ENCODE measurements at regions not wholly inside any gene's neighbourhood (a gene's known extent, or its start where the extent isn't known, plus 50 kb on each side); places are given as distances from the start of the nearest gene placed in this dataset.

DNA sequence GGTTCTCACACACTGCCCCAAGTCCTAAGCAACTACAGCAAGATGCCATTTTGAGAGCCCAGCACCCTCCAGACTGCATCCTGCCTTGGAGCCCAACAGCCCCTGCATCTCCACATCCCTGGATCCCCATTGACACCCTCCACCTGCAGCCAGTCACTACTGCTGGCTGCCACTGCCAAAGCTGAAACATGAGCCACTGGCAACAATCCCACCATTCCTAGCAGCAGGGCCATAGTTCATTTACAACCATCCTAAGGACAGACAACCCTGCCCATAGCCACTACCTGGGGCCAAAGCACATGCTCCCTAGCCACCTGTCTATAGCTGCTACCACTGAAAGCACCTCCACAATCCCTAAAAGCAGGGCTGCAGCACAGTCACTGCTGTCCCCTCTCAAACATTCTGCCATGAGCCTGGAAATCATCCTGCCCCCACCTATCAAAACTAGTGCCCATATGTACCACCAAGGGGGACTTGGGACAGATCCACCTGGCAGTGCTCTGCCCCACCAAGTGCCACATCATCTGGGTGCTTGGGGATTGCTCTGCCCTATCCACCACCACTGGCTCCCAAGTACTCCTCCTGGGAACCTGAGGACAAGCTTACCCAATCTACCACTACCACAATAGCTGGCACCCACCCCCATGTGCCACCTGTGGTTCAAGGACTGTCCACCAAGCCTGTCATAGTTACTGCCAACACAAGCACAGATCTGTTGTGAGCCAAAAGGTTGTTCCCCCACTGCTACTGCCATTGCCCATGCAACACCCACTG is 138.8 kb upstream of the SOX6 start:
- H3K4me1 ChIP-seq (ENCODE audit: control insufficient read depth in 2 of 2, insufficient read depth in 2 of 2, low read length in 2 of 2), result no peaks in the 10 kb centered on the region
- H3K9me3 ChIP-seq (ENCODE audit: control extremely low read depth in 1 of 3, control insufficient read depth in 2 of 3, insufficient read depth in 1 of 3, low read length in 2 of 3), result peaks cover 0 to 10% (median 0%) of the 10 kb centered on the region in 3 donors
- no peak overlapping the region for H3K4me2 ChIP-seq (replicated peaks; ENCODE audit: low read depth, low read length, poor library complexity, severe bottlenecking)
- H3K4me3 ChIP-seq (ENCODE audit: control extremely low read depth in 1 of 5, extremely low read depth in 1 of 5, insufficient read depth in 1 of 5, low read depth in 2 of 5, low read length in 4 of 5), result no peak overlapping the region
- H3K79me2 ChIP-seq (ENCODE audit: control insufficient read depth, insufficient read depth, low read length), result no peaks in the 10 kb centered on the region
- no peak overlapping the region for H3K9ac ChIP-seq (ENCODE audit: low read length)
- no peaks in the 10 kb centered on the region for H3K27me3 ChIP-seq (replicated peaks in 1 of 4; ENCODE audit: control extremely low read depth in 1 of 4, control insufficient read depth in 3 of 4, insufficient read depth in 4 of 4, low read length in 3 of 4)
- peaks cover 17% of the 10 kb centered on the region for H3K9me3 Mint-ChIP-seq (ENCODE audit: insufficient read depth)
- ChIA-PET POLR2A (no interaction called here), CTCF (interaction anchor here (0.8 kb wide), 1 partner anchor 684 kb away, joined by 4 read pairs; no protein-coding TSS in a partner anchor)
- DNase-seq, result no peak
- no peak overlapping the region for H3K4me3 Mint-ChIP-seq
- no peak for TF ChIP-seq EZH2 (IDR thresholded peaks at IDR 0.05; ENCODE audit: borderline replicate concordance, insufficient read depth, low read depth, low read length, poor library complexity, severe bottlenecking)
- H3K27ac Mint-ChIP-seq, result no peak overlapping the region
- no peak overlapping the region for H3K27ac ChIP-seq (ENCODE audit: low read length in 2 of 2)
- intact Hi-C loops (cut with micrococcal nuclease), result no loop called here
- H4K20me1 ChIP-seq (ENCODE audit: control insufficient read depth, insufficient read depth, low read length, poor library complexity, severe bottlenecking), result no peaks in the 10 kb centered on the region
- no peaks in the 10 kb centered on the region for H3K4me1 Mint-ChIP-seq
- H3K36me3 ChIP-seq (replicated peaks in 1 of 2; ENCODE audit: control extremely low read depth in 1 of 2, control insufficient read depth in 1 of 2, extremely low read depth in 1 of 2, insufficient read depth in 2 of 2, low read length in 1 of 2), result no peaks in the 10 kb centered on the region
- no peak for ATAC-seq (ENCODE audit: low read depth)
- H2AFZ ChIP-seq (ENCODE audit: insufficient read depth, low read depth, low read length, poor library complexity, severe bottlenecking), result no peak overlapping the region
- no peaks in the 10 kb centered on the region for H3K27me3 Mint-ChIP-seq

- ATAC-seq (ENCODE audit: low read depth) (no peak), DNase-seq (no peak)
- Histone ChIP-seq H3K27me3 (replicated peaks in 1 of 4; ENCODE audit: control extremely low read depth in 1 of 4, control insufficient read depth in 3 of 4, insufficient read depth in 4 of 4, low read length in 3 of 4) (no peaks in the 10 kb centered on the region), H3K27ac (ENCODE audit: low read length in 2 of 2) (no peak overlapping the region), H3K9me3 (ENCODE audit: control extremely low read depth in 1 of 3, control insufficient read depth in 2 of 3, insufficient read depth in 1 of 3, low read length in 2 of 3) (peaks cover 0 to 11% (median 0%) of the 10 kb centered on the region in 3 donors), H3K4me3 (ENCODE audit: control extremely low read depth in 1 of 5, extremely low read depth in 1 of 5, insufficient read depth in 1 of 5, low read depth in 2 of 5, low read length in 4 of 5) (no peak overlapping the region), H3K79me2 (ENCODE audit: control insufficient read depth, insufficient read depth, low read length) (no peaks in the 10 kb centered on the region), H3K4me2 (replicated peaks; ENCODE audit: low read depth, low read length, poor library complexity, severe bottlenecking) (no peak overlapping the region), H2AFZ (ENCODE audit: insufficient read depth, low read depth, low read length, poor library complexity, severe bottlenecking) (no peak overlapping the region), H3K36me3 (replicated peaks in 1 of 2; ENCODE audit: control extremely low read depth in 1 of 2, control insufficient read depth in 1 of 2, extremely low read depth in 1 of 2, insufficient read depth in 2 of 2, low read length in 1 of 2) (no peaks in the 10 kb centered on the region), H4K20me1 (ENCODE audit: control insufficient read depth, insufficient read depth, low read length, poor library complexity, severe bottlenecking) (no peaks in the 10 kb centered on the region), H3K4me1 (ENCODE audit: control insufficient read depth in 2 of 2, insufficient read depth in 2 of 2, low read length in 2 of 2) (no peaks in the 10 kb centered on the region), H3K9ac (ENCODE audit: low read length) (no peak overlapping the region)
- 90% methylated on average over 4 of the region's 7 CpGs for WGBS (ENCODE audit: insufficient coverage)
- no peak overlapping the region for H3K4me3 Mint-ChIP-seq
- no peaks in the 10 kb centered on the region for H3K9me3 Mint-ChIP-seq (ENCODE audit: insufficient read depth)
- ChIA-PET POLR2A (no interaction called here), CTCF (no interaction called here)
- H3K27ac Mint-ChIP-seq, result no peak overlapping the region
- H3K27me3 Mint-ChIP-seq, result no peaks in the 10 kb centered on the region
- TF ChIP-seq CTCF (IDR thresholded peaks at IDR 0.05), result no peak
- no peak for TF ChIP-seq EZH2 (IDR thresholded peaks at IDR 0.05; ENCODE audit: borderline replicate concordance, insufficient read depth, low read depth, low read length, poor library complexity, severe bottlenecking)
- intact Hi-C loops (cut with micrococcal nuclease), result no loop called here
- no peaks in the 10 kb centered on the region for H3K4me1 Mint-ChIP-seq
Observed at GRCh38 chr11:16484434-16484833, 128.1 kb upstream of the SOX6 start.
